Mucosa of descending colon (tissue), 3 donors: ENCODE measurements at regions not wholly inside any gene's neighbourhood (a gene's known extent, or its start where the extent isn't known, plus 50 kb on each side); places are given as distances from the start of the nearest gene placed in this dataset.

Experiments
- ATAC-seq: fragments of 200-7000 bp; cut with Tn5 transposase; one replicate; pipeline ENCODE4 v1.9.1; 2020; ENCODE audit warnings: mild to moderate bottlenecking, moderate library complexity
- DNase-seq, 3 donors: peaks; one replicate each; pipeline ENCODE4 v3.0.0-alpha.2; 2020
- H3K36me3 ChIP-seq: fragments of 200-600 bp; one replicate; pipeline ENCODE4 v1.8.0; 2021; ENCODE audit warnings: low read depth, mild to moderate bottlenecking
- H3K4me1 ChIP-seq: fragments of 200-600 bp; one replicate; pipeline ENCODE4 v1.8.0; 2021; ENCODE audit warnings: low read depth, mild to moderate bottlenecking
- H3K4me3 ChIP-seq: fragments of 200-600 bp; one replicate; pipeline ENCODE4 v1.8.0; 2021; ENCODE audit warnings: mild to moderate bottlenecking
- H3K9me3 ChIP-seq: fragments of 200-600 bp; one replicate; pipeline ENCODE4 v1.8.0; 2021; ENCODE audit warnings: mild to moderate bottlenecking
- CTCF ChIP-seq: fragments of 200-600 bp; IDR thresholded peaks from one replicate; pipeline ENCODE4 v1.8.0; 2022; ENCODE audit warnings: antibody characterized with exemption, mild to moderate bottlenecking
- intact Hi-C, 2 donors: fragments of 100-400 bp; cut with DNase I in 1 of 2; cut with micrococcal nuclease in 1 of 2; formaldehyde crosslinking; loops; one replicate each; pipeline versions ENCODE4 v1.11.0 to v1.11.1; 2022; cut with DNase I, micrococcal nuclease
- donor health status: DM: no; HTN: no; CAD: no; lungs with moderate emphysema.
- donor health status: DM: no; HTN: no; CAD: no.
- donor health status: DM: no; HTN: yes; CAD: no.

DNA sequence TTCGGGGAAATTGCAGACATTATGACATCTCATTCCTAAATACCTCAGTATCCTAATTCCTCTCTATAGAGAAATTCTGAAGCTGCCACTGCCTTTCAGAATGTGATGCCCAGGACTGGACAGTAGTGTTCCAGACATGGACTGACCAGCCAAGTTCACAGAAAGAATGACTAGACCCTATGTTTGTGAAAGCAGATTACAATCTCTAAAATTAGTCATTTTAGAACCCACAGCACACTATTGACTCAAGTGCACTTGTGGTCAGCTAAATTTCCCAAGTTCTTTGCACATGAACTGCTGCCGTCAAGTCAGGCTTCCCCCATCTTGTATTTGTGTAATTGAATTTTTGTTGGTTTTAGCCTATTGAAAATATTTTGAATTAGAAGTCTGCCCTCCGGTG, 81.0 kb upstream of the ESX1 start:
- no peak for DNase-seq
- Histone ChIP-seq H3K9me3 (no peaks in the 10 kb centered on the region), H3K4me1 (no peaks in the 10 kb centered on the region), H3K4me3 (no peak overlapping the region), H3K36me3 (no peaks in the 10 kb centered on the region)
- TF ChIP-seq CTCF = no peak
- no peak for ATAC-seq
- intact Hi-C loops = loop anchor here in 1 of 2 donors (10.0 kb wide), 1 partner anchor 61 kb away; no protein-coding TSS in a partner anchor

DNA sequence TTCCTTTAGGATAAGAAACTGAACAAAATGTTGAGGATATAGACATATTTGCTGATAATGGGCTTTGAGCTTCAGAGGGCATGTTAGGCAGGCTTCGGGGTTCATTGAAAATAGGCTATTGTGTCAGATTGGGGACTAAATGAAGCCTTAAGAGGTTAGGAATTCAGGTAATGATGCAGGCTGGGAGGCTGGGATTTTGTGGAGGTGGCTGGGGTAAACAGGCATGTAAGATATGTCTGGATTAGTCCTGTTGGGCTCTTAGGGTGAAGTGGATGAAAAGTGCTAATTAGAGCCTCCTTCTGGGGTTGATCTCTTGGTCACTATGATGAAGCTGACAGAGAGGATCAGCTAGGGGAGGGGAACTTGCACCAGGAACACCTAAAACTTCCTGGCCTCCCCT, 80.2 kb upstream of the ESX1 start:
- no peak for TF ChIP-seq CTCF
- ATAC-seq (no peak), DNase-seq (no peak)
- Histone ChIP-seq H3K36me3 (no peaks in the 10 kb centered on the region), H3K9me3 (no peaks in the 10 kb centered on the region), H3K4me3 (no peak overlapping the region), H3K4me1 (no peaks in the 10 kb centered on the region)
- intact Hi-C loops = loop anchor here in 1 of 2 donors (10.0 kb wide), 1 partner anchor 60 kb away; no protein-coding TSS in a partner anchor

GRCh38 chrX:104330966-104331365, 76.2 kb upstream of the ESX1 start:
- Histone ChIP-seq H3K4me3 (no peak overlapping the region), H3K36me3 (no peaks in the 10 kb centered on the region), H3K4me1 (no peaks in the 10 kb centered on the region), H3K9me3 (no peaks in the 10 kb centered on the region)
- ATAC-seq = no peak
- DNase-seq = no peak
- TF ChIP-seq CTCF = no peak
- intact Hi-C loops = loop anchor here in 1 of 2 donors (10.0 kb wide), 1 partner anchor 56 kb away; no protein-coding TSS in a partner anchor

DNA sequence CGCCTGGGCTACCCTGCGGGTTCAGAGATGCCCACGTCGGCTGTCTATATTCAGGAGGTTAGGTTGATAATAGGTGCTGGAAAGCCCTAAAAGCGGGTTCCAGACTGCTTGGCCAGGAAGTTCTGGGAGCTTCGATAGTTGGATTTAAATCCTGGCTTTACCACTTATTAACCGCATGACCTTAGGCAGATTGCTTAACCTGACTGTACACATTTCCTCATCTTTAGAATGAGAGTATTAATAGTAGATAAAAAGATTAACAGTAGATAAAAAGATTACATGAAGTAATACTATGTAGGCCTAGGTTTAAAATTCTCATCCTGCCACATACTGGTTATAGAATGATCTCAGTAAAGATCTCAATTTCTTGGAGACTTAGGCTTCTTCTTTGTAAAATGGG, 75.0 kb upstream of the ESX1 start:
- ATAC-seq (no peak), DNase-seq (no peak)
- H3K36me3 ChIP-seq = no peaks in the 10 kb centered on the region
- H3K4me3 ChIP-seq = no peak overlapping the region
- H3K9me3 ChIP-seq = no peaks in the 10 kb centered on the region
- intact Hi-C loops = loop anchor here in 1 of 2 donors (10.0 kb wide), 1 partner anchor 55 kb away; no protein-coding TSS in a partner anchor
- no peaks in the 10 kb centered on the region for H3K4me1 ChIP-seq
- TF ChIP-seq CTCF = no peak

- Histone ChIP-seq H3K4me1 (no peaks in the 10 kb centered on the region), H3K36me3 (no peaks in the 10 kb centered on the region), H3K9me3 (no peaks in the 10 kb centered on the region), H3K4me3 (no peak overlapping the region)
- ATAC-seq (peak; percentile 44), DNase-seq (no peak)
- no peak for TF ChIP-seq CTCF
- intact Hi-C loops = no loop called here
These were observed 70.5 kb upstream of the ESX1 start for GRCh38 chrX:104325213-104325585.
